GM10266 (cell line): ENCODE measurements at regions not wholly inside any gene's neighbourhood (a gene's known extent, or its start where the extent isn't known, plus 50 kb on each side); places are given as distances from the start of the nearest gene placed in this dataset.

Source experiments
- DNase-seq: peaks from one replicate; pipeline ENCODE4 v3.0.0; 2012; ENCODE audit errors: extremely low spot score
- TF ChIP-seq, protein P1 (sequence below): IDR thresholded peaks from 2 replicates; pipeline ENCODE4 v1.5.1; 2012; ENCODE audit warnings: mild to moderate bottlenecking, low read depth; ENCODE audit not compliant: control insufficient read depth, insufficient read depth; ENCODE audit errors: missing control alignments

DNA sequence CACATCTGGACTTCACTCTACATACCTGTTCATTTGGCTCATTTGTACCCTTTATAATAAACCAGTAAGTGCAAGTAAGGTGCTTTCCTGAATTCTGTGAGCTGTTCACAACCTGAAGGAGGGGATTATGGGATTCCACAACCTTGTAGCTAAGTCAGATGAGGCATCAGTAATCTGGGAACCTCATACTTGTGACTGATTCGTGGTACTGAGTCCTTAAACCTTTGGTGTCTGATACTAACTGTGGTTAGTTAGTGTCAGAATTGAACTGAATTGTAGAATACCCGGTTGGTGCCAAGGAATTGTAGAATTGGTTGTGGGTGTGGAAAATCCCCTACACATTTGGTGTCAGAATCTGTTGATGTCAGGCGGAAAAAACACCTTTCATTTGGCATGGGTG, 83.4 kb downstream of the TMX1 start:
- no peak for DNase-seq

DNA sequence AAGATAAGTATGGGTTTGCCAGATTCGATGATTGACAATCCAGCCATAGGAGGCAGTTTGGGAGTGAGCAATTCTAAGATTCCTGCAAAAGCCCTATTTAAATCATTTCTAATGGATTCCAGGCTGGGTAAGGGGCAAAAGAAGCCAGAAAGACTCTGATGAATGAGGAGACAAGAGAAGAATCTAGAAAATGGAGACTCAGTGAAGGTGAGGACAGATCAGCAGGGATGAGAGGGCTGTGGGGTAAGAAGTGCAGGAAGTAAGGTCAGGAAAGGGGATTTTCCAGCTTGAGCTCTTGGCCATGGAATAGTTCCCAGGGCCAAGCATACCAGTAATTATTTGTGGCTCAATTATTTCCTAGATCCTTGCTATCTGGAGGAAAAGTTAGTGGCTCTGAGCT, 87.3 kb downstream of the TMX1 start:
- TF ChIP-seq, protein P1, sequence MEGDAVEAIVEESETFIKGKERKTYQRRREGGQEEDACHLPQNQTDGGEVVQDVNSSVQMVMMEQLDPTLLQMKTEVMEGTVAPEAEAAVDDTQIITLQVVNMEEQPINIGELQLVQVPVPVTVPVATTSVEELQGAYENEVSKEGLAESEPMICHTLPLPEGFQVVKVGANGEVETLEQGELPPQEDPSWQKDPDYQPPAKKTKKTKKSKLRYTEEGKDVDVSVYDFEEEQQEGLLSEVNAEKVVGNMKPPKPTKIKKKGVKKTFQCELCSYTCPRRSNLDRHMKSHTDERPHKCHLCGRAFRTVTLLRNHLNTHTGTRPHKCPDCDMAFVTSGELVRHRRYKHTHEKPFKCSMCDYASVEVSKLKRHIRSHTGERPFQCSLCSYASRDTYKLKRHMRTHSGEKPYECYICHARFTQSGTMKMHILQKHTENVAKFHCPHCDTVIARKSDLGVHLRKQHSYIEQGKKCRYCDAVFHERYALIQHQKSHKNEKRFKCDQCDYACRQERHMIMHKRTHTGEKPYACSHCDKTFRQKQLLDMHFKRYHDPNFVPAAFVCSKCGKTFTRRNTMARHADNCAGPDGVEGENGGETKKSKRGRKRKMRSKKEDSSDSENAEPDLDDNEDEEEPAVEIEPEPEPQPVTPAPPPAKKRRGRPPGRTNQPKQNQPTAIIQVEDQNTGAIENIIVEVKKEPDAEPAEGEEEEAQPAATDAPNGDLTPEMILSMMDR: no peak
- DNase-seq: no peak

More for the DNA sequence above, 83.4 kb downstream of the TMX1 start:
- TF ChIP-seq, protein P1: no peak

DNA sequence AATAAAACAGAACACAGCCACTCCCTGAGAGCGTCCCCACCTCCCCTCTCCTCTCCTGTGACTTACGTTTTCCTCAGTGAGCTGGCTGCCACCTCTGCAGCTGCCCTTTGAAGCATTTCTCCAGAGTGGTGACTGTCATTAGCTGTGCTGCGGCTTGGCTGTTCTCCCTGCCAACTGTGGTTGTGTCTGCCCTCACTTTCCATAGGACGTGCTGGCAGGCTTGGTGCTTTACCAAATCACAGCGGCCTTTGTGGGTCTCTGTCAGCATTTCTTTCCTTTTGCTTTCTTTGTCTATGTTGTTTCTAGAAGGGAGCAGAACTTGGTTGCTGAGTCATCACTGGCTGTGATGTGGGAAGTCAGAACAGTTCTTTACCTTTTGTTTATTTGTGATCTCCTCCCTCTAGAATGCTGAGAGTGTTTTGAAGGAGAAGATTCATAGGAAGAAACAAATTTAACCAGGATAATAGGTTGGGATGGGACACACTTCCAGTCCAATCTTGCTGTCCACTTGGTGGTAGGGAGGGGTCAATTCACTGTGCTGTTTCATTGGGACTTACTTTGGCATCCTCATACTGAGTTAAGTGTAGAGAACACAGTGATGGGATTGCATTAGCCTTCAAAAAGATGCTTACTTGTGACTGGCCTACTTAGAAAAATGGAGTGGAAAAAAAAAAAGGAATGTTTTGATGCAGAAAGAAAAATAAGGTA, 88.2 kb downstream of the TMX1 start:
- TF ChIP-seq, protein P1: no peak
- no peak for DNase-seq

DNA sequence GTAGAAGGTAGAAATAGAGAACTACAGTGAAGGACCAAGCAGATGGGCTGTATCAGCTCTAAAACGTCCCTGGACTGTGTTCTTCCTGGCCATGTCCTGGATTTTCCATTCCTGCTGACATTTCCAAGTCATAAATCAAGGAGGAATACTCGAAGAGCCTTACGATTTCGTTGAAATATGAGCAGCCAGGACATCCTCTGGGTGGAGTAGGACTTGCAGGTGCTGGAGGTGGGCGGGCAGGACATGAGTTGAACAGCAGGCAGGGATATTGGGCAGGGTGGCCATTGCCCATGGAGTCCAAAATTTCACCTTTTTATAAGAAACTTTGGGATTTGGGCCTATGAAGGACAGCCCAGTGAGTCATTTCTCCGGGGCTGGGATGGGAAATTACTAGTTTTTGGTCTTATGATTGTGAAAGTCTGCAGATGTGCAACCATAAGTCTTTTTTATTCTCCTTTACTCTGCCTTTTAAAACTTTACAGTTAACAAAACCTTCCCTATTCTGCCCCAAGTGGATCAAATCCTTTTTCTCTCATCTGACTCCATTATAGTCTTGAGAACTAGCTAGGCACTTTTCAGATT, 88.8 kb downstream of the TMX1 start:
- no peak for DNase-seq
- TF ChIP-seq, protein P1: no peak

DNA sequence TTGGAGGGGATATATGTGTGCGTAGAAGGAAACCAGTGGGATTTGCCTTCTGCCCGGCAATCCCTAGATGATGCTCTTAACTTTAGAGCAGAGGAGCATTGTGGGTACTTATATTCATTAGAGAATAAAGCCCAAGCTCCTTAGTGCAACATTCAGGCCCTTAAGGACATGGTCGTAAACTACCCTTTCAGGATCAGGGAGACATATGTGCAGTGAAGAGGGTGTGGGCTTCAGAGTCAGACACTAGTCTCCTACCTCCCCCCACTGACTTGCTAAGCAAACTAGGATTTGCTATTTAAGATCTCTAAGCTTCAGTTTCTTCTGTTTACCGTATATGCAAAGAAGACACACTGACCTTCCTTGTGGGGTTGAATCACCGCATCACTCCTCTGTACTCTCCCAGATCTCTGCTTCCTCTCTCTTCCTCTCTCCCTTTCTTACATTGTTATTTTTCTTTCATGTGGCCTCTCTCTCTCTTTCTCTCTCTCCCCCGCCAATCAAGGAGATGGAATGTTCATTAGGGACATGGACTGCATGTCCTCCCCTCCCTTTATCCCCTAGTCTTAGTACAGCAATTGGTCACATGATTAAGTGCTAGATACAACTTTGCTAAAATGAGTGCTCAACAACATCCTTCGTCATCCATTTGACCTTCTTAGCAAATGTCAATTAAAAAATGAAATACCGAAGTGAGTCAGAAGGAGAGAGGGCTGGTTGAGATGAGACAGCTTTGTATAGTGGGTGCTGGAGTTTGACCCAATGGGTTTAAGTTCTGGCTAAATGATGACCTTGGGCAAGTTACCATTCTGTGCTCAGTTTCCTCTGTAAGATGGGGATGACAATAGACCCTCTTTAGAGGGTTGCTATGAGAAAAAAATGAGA, 91.7 kb downstream of the TMX1 start:
- no peak for DNase-seq
- TF ChIP-seq, protein P1: no peak

DNA sequence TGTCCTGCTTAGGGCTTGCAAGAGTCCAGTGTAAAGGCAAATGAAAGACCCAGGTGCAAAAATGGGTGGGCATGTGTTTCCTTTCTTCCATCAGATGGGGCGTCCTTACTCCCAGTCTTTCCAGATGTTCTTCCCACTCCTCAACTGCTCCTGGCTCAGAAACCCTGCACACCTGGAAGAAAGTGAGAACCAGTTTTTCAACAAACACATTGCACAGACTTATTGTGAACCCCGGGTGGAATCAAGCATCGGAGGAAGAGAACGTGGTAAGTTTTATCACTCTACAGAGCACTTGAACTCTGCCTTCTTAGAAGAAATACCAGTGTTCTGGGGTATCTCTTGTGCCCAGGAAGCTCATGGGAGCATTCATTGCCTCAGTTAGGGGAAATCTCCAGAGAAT, 93.3 kb downstream of the TMX1 start:
- TF ChIP-seq, protein P1: no peak
- DNase-seq: no peak
